C4-2B (cell line): ENCODE measurements at regions not wholly inside any gene's neighbourhood (a gene's known extent, or its start where the extent isn't known, plus 50 kb on each side); places are given as distances from the start of the nearest gene placed in this dataset.

ENCODE experiments used
- CTCF ChIP-seq: fragments of 450-650 bp; conservative IDR thresholded peaks from 2 replicates; pipeline ENCODE4 v1.5.1; 2017; ENCODE audit warnings: mild to moderate bottlenecking
- ZFX ChIP-seq: fragments of 450-650 bp; IDR thresholded peaks from 2 replicates; pipeline ENCODE4 v1.6.1; 2017

GRCh38 chr1:118269598-118269997, 84.6 kb upstream of the SPAG17 start:
- TF ChIP-seq CTCF = no peak
- TF ChIP-seq ZFX = no peak
